ENCODE measurements at regions not wholly inside any gene's neighbourhood (a gene's known extent, or its start where the extent isn't known, plus 50 kb on each side); places are given as distances from the start of the nearest gene placed in this dataset.
"Not testable (repeated sequence)": the region's sequence is repeated elsewhere in the genome, so short reads cannot be mapped to it uniquely, and the experiment has no call there.

GRCh38 chr18:1149709-1150108 is 245.0 kb downstream of the ADCYAP1 start:
- DNase-seq: no peak

- DNase-seq: no peak
Measured at GRCh38 chr18:1150344-1150743, 245.7 kb downstream of the ADCYAP1 start.

- DNase-seq: not testable (repeated sequence)
Measured at GRCh38 chr18:1152958-1153357, 248.3 kb downstream of the ADCYAP1 start.

- DNase-seq: no peak
Measured at GRCh38 chr18:1173593-1173992, 268.9 kb downstream of the ADCYAP1 start.

- DNase-seq: no peak
Measured at GRCh38 chr18:1177232-1177631, 272.6 kb downstream of the ADCYAP1 start.

GRCh38 chr18:1191341-1191740 is 286.7 kb downstream of the ADCYAP1 start:
- DNase-seq: no peak

GRCh38 chr18:1213126-1213525 is 308.5 kb downstream of the ADCYAP1 start:
- no peak for DNase-seq

- DNase-seq: no peak
Measured at GRCh38 chr18:1222880-1223279, 318.2 kb downstream of the ADCYAP1 start.

- DNase-seq: no peak
Measured at GRCh38 chr18:1227025-1227424, 322.4 kb downstream of the ADCYAP1 start.

- DNase-seq: no peak
Measured at GRCh38 chr18:1229634-1230033, 325.0 kb downstream of the ADCYAP1 start.

- no peak for DNase-seq
Measured at GRCh38 chr18:1232867-1233266, 328.2 kb downstream of the ADCYAP1 start.

- DNase-seq: no peak
Measured at GRCh38 chr18:1240701-1241100, 336.0 kb downstream of the ADCYAP1 start.

- DNase-seq: no peak
Measured at GRCh38 chr18:1244397-1245122, 339.9 kb downstream of the ADCYAP1 start.

GRCh38 chr18:1246827-1247226 is 342.2 kb downstream of the ADCYAP1 start:
- no peak for DNase-seq

- no peak for DNase-seq
Measured at GRCh38 chr18:1252534-1252933, 347.9 kb downstream of the ADCYAP1 start.

GRCh38 chr18:1252936-1253335 is 348.3 kb downstream of the ADCYAP1 start:
- DNase-seq: no peak

GRCh38 chr18:1253827-1254226 is 349.2 kb downstream of the ADCYAP1 start:
- no peak for DNase-seq

- no peak for DNase-seq
Measured at GRCh38 chr18:1261054-1261453, 356.4 kb downstream of the ADCYAP1 start.

GRCh38 chr18:1267021-1267420 is 362.4 kb downstream of the ADCYAP1 start:
- no peak for DNase-seq

GRCh38 chr18:1270081-1270480 is 365.4 kb downstream of the ADCYAP1 start:
- no peak for DNase-seq

GRCh38 chr18:1273469-1273868 is 368.8 kb downstream of the ADCYAP1 start:
- no peak for DNase-seq

- DNase-seq: no peak
Measured at GRCh38 chr18:1292167-1292566, 387.5 kb downstream of the ADCYAP1 start.

GRCh38 chr18:1294229-1294628 is 389.6 kb downstream of the ADCYAP1 start:
- DNase-seq: no peak

GRCh38 chr18:1296237-1296636 is 391.6 kb downstream of the ADCYAP1 start:
- no peak for DNase-seq

GRCh38 chr18:1302861-1303260 is 398.2 kb downstream of the ADCYAP1 start:
- no peak for DNase-seq
